ENCODE measurements at regions not wholly inside any gene's neighbourhood (a gene's known extent, or its start where the extent isn't known, plus 50 kb on each side); places are given as distances from the start of the nearest gene placed in this dataset.

DNA sequence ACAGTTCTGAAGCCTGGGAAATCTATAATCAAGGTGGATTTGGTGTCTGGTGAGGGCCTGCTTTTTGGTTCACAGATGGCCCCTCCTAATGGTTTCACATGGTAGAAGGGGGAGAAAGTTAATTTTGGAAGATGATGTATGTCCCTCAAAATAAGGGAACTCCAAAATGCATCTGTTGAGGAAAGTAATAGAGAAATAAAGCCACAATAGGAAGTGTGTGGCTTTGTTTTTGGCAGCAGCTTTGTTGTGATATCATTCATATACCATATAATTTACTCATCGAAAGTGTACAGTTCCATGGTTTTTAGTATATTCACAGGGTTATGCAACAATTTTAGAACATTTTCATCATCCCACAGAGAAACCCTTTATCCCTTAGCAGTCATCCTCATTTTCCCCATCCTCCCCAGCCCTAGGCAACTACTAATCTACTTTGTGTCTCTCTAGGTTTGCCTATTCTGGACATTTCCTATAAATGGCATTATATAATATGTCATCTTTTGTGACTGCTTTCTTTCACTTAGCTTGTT lies 274.0 kb upstream of the FAM98A start (continued):
- TF ChIP-seq, protein P1, sequence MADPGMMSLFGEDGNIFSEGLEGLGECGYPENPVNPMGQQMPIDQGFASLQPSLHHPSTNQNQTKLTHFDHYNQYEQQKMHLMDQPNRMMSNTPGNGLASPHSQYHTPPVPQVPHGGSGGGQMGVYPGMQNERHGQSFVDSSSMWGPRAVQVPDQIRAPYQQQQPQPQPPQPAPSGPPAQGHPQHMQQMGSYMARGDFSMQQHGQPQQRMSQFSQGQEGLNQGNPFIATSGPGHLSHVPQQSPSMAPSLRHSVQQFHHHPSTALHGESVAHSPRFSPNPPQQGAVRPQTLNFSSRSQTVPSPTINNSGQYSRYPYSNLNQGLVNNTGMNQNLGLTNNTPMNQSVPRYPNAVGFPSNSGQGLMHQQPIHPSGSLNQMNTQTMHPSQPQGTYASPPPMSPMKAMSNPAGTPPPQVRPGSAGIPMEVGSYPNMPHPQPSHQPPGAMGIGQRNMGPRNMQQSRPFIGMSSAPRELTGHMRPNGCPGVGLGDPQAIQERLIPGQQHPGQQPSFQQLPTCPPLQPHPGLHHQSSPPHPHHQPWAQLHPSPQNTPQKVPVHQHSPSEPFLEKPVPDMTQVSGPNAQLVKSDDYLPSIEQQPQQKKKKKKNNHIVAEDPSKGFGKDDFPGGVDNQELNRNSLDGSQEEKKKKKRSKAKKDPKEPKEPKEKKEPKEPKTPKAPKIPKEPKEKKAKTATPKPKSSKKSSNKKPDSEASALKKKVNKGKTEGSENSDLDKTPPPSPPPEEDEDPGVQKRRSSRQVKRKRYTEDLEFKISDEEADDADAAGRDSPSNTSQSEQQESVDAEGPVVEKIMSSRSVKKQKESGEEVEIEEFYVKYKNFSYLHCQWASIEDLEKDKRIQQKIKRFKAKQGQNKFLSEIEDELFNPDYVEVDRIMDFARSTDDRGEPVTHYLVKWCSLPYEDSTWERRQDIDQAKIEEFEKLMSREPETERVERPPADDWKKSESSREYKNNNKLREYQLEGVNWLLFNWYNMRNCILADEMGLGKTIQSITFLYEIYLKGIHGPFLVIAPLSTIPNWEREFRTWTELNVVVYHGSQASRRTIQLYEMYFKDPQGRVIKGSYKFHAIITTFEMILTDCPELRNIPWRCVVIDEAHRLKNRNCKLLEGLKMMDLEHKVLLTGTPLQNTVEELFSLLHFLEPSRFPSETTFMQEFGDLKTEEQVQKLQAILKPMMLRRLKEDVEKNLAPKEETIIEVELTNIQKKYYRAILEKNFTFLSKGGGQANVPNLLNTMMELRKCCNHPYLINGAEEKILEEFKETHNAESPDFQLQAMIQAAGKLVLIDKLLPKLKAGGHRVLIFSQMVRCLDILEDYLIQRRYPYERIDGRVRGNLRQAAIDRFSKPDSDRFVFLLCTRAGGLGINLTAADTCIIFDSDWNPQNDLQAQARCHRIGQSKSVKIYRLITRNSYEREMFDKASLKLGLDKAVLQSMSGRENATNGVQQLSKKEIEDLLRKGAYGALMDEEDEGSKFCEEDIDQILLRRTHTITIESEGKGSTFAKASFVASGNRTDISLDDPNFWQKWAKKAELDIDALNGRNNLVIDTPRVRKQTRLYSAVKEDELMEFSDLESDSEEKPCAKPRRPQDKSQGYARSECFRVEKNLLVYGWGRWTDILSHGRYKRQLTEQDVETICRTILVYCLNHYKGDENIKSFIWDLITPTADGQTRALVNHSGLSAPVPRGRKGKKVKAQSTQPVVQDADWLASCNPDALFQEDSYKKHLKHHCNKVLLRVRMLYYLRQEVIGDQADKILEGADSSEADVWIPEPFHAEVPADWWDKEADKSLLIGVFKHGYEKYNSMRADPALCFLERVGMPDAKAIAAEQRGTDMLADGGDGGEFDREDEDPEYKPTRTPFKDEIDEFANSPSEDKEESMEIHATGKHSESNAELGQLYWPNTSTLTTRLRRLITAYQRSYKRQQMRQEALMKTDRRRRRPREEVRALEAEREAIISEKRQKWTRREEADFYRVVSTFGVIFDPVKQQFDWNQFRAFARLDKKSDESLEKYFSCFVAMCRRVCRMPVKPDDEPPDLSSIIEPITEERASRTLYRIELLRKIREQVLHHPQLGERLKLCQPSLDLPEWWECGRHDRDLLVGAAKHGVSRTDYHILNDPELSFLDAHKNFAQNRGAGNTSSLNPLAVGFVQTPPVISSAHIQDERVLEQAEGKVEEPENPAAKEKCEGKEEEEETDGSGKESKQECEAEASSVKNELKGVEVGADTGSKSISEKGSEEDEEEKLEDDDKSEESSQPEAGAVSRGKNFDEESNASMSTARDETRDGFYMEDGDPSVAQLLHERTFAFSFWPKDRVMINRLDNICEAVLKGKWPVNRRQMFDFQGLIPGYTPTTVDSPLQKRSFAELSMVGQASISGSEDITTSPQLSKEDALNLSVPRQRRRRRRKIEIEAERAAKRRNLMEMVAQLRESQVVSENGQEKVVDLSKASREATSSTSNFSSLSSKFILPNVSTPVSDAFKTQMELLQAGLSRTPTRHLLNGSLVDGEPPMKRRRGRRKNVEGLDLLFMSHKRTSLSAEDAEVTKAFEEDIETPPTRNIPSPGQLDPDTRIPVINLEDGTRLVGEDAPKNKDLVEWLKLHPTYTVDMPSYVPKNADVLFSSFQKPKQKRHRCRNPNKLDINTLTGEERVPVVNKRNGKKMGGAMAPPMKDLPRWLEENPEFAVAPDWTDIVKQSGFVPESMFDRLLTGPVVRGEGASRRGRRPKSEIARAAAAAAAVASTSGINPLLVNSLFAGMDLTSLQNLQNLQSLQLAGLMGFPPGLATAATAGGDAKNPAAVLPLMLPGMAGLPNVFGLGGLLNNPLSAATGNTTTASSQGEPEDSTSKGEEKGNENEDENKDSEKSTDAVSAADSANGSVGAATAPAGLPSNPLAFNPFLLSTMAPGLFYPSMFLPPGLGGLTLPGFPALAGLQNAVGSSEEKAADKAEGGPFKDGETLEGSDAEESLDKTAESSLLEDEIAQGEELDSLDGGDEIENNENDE (IDR thresholded peaks at IDR 0.05; ENCODE audit: insufficient replicate concordance, low read length): no peak
- TF ChIP-seq JUN (IDR thresholded peaks at IDR 0.05; ENCODE audit: low read depth, low read length): no peak
- no peak for TF ChIP-seq HDAC6 (IDR thresholded peaks at IDR 0.05; ENCODE audit: low read depth, low read length)
- no peak for TF ChIP-seq RBBP5 (IDR thresholded peaks at IDR 0.05; ENCODE audit: borderline replicate concordance, low read depth, low read length)
- no peak for TF ChIP-seq RXRA (IDR thresholded peaks at IDR 0.05; ENCODE audit: insufficient read depth, low read depth, low read length)
- TF ChIP-seq CBX5 (IDR thresholded peaks at IDR 0.05; ENCODE audit: low read depth, low read length): no peak
- no peak for TF ChIP-seq POLR2A (IDR thresholded peaks at IDR 0.05; ENCODE audit: control extremely low read depth in 1 of 2, low read depth in 2 of 2, low read length in 2 of 2)
- no peak for TF ChIP-seq HDAC2 (IDR thresholded peaks at IDR 0.05; ENCODE audit: borderline replicate concordance in 1 of 2, low read depth in 2 of 2, low read length in 2 of 2)
- no peak for TF ChIP-seq ASH2L (IDR thresholded peaks at IDR 0.05; ENCODE audit: low read length)
- TF ChIP-seq YY1 (IDR thresholded peaks at IDR 0.05; ENCODE audit: low read depth, low read length): no peak
- TF ChIP-seq FOSL1 (IDR thresholded peaks at IDR 0.05; ENCODE audit: insufficient read depth, low read depth, low read length): no peak
- TF ChIP-seq SP2 (IDR thresholded peaks at IDR 0.05; ENCODE audit: low read length): no peak

All from H1 (cell line).